HG02623 (cell line): ENCODE measurements at regions not wholly inside any gene's neighbourhood (a gene's known extent, or its start where the extent isn't known, plus 50 kb on each side); places are given as distances from the start of the nearest gene placed in this dataset.
"Not testable (repeated sequence)": the region's sequence is repeated elsewhere in the genome, so short reads cannot be mapped to it uniquely, and the experiment has no call there.

Experiments used
- ATAC-seq: cut with Tn5 transposase; IDR thresholded peaks from one replicate; pipeline ENCODE4 v1.9.1; 2021; ENCODE audit warnings: moderate library complexity; ENCODE audit not compliant: unreplicated experiment

- ATAC-seq: no peak
Measured at GRCh38 chr9:30511666-30512065, 1872.8 kb upstream of the ACO1 start.

GRCh38 chr9:30519166-30519565 lies 1865.3 kb upstream of the ACO1 start:
- ATAC-seq: no peak

GRCh38 chr9:30519756-30520155 lies 1864.7 kb upstream of the ACO1 start:
- ATAC-seq: no peak

DNA sequence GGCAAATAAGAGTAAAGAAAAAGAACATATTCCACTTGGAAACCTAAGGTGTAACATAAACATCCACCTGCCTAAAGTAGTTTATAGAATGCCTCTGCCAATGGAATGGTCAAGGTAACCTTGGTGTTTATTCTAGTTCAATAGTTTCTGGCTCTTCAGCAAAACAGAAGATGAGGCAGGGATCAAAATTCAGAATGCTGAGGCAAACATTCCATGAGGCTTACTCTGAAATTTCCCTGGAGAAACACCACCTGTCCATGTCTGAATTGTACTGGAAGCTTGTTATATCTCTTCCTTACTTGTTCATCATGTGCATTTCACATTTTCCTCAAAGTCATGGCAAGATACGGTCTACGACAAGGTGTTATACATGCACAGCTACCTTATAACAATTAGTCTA lies 1862.4 kb upstream of the ACO1 start:
- ATAC-seq: no peak

- ATAC-seq: no peak
Measured at GRCh38 chr9:30522486-30522885, 1862.0 kb upstream of the ACO1 start.

- no peak for ATAC-seq
Measured at GRCh38 chr9:30524311-30524710, 1860.1 kb upstream of the ACO1 start.

DNA sequence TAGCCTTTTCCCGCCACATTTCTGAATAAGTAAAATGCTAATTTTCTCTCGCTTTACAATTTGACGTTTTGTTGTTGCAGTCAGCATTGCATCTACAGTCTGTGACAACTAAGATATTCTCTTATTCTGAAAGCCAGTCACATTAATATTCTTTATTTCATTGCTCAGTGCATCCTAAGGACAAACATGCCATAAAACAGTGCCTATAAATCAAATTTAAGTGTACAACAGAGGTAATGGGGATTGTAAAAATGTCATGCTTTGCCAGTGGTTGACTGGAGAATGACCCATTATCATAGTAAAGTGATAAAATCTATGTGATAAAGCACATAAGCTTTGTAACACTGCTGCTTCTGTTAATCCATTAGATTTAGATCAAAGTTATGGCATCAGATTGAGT lies 1850.0 kb upstream of the ACO1 start:
- no peak for ATAC-seq

GRCh38 chr9:30534896-30535295 lies 1849.5 kb upstream of the ACO1 start:
- no peak for ATAC-seq

- no peak for ATAC-seq
Measured at GRCh38 chr9:30536494-30536893, 1847.9 kb upstream of the ACO1 start.

DNA sequence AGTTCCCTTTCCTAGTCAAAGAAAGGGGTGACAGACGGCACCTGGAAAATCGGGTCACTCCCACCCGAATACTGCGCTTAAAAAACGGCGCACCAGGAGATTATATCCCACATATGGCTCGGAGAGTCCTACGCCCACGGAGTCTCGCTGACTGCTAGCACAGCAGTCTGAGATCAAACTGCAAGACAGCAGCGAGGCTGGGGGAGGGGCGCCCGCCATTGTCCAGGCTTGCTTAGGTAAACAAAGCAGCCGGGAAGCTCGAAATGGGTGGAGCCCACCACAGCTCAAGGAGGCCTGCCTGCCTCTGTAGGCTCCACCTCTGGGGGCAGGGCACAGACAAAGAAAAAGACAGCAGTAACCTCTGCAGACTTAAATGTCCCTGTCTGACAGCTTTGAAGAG lies 1844.7 kb upstream of the ACO1 start:
- not testable (repeated sequence) for ATAC-seq

DNA sequence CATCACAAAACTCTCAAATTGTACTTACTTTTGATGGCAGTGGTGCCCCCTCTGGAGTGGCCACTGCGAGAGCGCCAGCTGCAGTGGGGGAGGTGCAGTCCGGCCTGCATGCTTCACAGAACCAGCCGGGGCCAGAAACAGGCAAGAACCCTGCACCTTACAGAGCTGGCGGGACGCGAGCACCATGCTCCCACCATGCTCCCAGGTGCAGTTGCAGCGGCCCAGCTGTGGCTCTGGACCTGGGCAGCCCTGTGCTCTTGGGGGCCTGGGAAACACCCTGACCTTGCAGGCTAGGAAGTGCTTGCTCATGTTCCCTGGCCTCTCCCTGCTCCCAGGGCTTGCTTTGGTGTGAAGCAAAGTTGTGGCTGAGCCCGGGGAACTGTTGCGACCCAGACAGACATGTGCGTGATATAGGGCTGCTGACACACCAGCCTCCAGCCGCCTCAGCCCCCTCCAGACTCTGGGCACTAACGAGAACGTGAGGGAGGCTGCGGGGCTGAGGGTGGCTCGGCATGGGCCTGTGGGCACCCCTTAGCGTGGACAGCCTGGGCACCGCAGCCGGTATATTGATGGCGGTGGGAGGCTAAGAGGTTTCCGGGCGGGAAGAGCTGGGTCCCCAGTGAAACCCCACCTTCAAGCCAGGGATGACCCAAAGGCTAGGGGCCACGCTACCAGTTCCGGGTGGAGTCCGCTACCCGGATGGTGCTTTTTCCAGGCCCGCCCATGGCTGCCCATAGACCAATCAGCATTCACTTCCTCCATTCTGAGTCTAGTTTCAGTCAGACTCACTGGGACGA lies 1809.9 kb upstream of the ACO1 start:
- no peak for ATAC-seq

DNA sequence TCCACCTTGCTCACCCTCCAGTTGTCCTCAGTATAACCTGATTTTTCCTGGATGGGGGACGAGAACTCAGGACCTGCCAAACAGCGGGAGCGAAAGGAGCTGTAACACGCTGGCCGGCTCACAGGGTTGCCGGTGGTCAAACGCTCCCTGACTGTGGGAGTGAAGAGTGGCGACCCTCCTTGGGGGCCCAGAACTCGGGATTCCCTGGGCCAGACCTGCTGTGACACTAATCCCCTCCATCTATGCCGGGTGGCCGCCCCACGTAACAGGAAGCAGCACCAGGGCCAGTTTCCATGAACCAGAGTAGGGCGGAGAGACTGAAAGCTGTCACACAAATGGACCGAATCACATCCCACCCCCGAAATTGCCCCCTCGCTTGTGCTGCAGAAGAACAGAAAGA lies 1809.2 kb upstream of the ACO1 start:
- ATAC-seq: no peak

DNA sequence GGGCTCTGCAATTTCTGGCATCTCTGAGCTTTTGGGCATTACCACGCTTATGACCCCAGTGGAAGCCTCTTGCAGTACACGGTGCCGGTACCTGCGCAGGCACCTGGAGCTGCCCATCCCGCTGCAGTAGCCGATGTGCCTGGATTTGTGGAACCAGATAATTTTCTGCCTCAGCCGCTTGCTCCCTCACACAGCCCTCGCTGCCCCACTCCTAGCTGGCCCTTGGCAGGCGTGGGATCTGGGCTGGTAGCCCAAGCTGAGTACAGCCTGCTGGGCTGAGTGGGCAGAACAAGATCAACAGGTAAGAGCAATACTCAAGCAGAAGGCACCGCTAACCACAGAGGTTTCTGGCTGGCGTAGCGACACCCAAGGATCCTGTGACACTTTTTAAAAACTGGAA lies 1808.8 kb upstream of the ACO1 start:
- no peak for ATAC-seq

DNA sequence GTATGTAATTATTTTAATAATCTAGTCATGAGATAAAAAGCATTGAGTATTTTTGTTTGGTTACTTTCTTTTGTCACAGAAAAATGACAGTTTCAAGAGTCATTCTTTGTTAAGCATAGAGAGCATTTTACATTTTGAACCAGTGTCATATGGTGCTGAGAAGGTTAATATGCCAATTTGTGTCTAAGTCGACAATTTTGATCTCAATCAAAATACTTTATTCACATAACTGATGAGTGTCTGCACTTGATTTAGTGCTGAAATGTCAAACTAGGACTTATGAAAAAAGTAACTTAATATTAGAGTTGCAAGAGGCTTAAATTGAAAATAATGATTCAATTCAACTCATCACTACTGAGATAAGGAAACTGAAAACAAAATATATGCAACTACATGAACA lies 1804.6 kb upstream of the ACO1 start:
- ATAC-seq: no peak

- ATAC-seq: no peak
Measured at GRCh38 chr9:30582240-30582639, 1802.2 kb upstream of the ACO1 start.

GRCh38 chr9:30584559-30584958 lies 1799.9 kb upstream of the ACO1 start:
- no peak for ATAC-seq

- no peak for ATAC-seq
Measured at GRCh38 chr9:30591461-30591860, 1793.0 kb upstream of the ACO1 start.

GRCh38 chr9:30597608-30598007 lies 1786.8 kb upstream of the ACO1 start:
- ATAC-seq: no peak

DNA sequence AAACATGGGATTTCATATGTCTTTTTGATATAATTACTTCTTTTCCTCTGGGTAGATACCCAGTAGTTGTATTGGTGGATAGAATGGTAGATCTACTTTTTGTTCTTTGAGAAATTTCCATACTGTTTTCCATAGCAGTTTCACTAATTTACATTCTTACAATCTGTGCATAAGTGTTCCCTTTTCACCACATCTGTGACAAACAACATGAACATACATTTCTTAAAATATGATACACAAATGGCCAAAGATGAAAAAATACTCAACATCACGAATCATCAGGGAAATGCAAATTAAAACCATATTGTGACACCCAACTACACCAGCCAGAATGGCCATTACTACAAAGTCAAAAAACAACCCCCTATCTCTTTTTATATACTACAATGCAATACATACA lies 1778.5 kb upstream of the ACO1 start:
- no peak for ATAC-seq

DNA sequence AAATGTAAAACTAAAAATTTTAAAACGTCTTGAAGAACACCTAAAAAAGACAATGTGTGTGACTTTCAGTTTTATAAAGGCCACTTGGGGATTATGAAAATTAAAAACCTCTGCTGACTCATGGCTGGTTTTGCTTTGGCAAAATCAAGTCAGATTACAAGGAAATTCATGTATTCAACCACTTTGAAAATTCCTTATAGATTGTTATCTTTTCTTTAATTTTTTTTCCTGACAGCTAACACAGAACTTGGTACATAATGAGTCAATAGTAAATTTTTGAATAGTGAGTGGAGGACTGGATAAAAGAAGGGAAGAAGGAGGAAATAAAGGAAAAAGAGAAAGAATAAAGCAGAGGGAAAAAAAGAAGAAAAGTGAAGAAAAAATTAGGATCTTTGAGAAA lies 1774.7 kb upstream of the ACO1 start:
- ATAC-seq: no peak

GRCh38 chr9:30616782-30617181 lies 1767.7 kb upstream of the ACO1 start:
- not testable (repeated sequence) for ATAC-seq

- no peak for ATAC-seq
Measured at GRCh38 chr9:30622561-30622960, 1761.9 kb upstream of the ACO1 start.

DNA sequence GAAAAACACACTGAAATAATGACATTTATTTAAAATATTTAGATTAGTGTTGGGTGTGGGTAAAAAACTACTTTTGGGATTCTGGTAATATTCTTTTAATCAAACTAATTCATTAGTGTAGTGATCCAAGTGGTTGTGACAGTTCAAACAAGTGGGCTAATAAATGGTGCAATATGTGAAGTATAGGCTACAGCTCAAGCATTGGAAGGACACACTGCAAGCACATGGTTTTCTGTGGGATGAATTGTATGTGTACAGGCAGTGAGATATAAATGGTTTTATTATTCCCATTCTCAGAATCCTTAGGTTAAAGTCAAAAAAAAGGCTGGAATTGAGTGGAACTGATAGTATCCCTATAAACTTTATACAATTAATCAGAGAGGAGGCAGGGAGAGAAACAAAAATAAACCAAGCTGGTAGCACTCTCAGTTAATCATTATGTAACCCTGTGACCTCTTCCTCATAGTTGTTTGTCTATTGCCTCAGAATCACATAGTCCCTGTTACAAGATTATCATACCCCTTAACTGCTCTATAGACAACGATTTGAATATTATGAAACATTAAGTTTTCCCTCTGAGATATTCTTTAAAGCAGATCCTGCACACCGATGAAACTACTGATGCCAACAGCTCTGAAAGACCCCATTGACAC lies 1755.4 kb upstream of the ACO1 start:
- peak; percentile 61 for ATAC-seq
